ENCODE measurements at regions not wholly inside any gene's neighbourhood (a gene's known extent, or its start where the extent isn't known, plus 50 kb on each side); places are given as distances from the start of the nearest gene placed in this dataset.

DNA sequence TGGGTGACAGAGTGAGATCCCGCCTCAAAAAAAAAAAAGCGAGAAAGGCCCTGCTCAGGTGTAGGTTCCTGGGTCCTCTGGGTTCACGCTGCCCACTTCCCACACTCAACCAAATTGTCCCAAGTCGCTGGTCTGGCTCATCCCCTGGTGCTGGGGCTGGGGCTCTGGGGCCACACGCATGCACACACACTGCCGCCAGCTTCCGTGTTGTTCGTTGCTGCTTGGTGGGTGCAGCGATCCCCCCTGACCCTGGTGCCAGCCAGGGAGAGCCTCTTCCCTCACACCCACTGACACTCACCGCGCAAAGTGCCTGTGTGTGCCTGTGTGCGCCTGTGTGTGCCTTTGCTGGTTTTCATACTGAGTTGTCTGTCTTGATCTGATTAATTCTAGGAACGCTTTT lies 124.1 kb upstream of the NKX1-1 start:
- Histone ChIP-seq H2AFZ (ENCODE audit: low read depth, low read length) (no peak overlapping the region), H3K4me1 (ENCODE audit: control insufficient read depth, extremely low read depth, insufficient read depth, low read length) (no peaks in the 10 kb centered on the region), H3K27me3 (ENCODE audit: control insufficient read depth in 2 of 2, insufficient read depth in 2 of 2, low read length in 2 of 2) (peaks cover 0 to 5% of the 10 kb centered on the region in 2 experiments), H3K9me1 (replicated peaks; ENCODE audit: control insufficient read depth, extremely low read depth, insufficient read depth, low read length) (no peaks in the 10 kb centered on the region), H3K4me2 (ENCODE audit: insufficient read depth, low read length) (no peak overlapping the region), H3K27ac (ENCODE audit: insufficient read depth, low read depth, low read length) (no peak overlapping the region), H3K36me3 (ENCODE audit: control insufficient read depth in 2 of 2, extremely low read depth in 1 of 2, insufficient read depth in 2 of 2, low read length in 2 of 2) (no peaks in the 10 kb centered on the region), H3K9me3 (replicated peaks; ENCODE audit: control insufficient read depth, insufficient read depth, low read length) (no peaks in the 10 kb centered on the region), H4K20me1 (replicated peaks; ENCODE audit: control insufficient read depth, extremely low read depth, insufficient read depth, low read length) (no peaks in the 10 kb centered on the region), H3K4me3 (replicated peaks in 1 of 3; ENCODE audit: insufficient read depth in 1 of 3, low read depth in 1 of 3, low read length in 3 of 3) (no peak overlapping the region), H3K9ac (replicated peaks; ENCODE audit: extremely low read depth, insufficient read depth, low read length) (no peak overlapping the region), H3K79me2 (ENCODE audit: control insufficient read depth, insufficient read depth, low read length) (no peaks in the 10 kb centered on the region)
- no TSS peak for BruUV-seq (replicated peaks)
- FAIRE-seq (no peak), DNase-seq (ENCODE audit: low read depth, low spot score) (no peak)
- TF ChIP-seq JUN (IDR thresholded peaks at IDR 0.05; ENCODE audit: borderline replicate concordance, insufficient read depth, insufficient read length, low read depth) (no peak), MYC (IDR thresholded peaks at IDR 0.05; ENCODE audit: low read depth, low read length) (no peak), GATA2 (IDR thresholded peaks at IDR 0.05; ENCODE audit: insufficient read depth, insufficient read length, low read depth, low read length) (no peak), POLR2AphosphoS5 (IDR thresholded peaks at IDR 0.05; ENCODE audit: insufficient read depth, low read depth, low read length) (no peak), POLR2A (IDR thresholded peaks at IDR 0.05; ENCODE audit: low read depth, low read length) (no peak), FOS (IDR thresholded peaks at IDR 0.05; ENCODE audit: borderline replicate concordance, insufficient read depth, low read length) (no peak), EZH2 (IDR thresholded peaks at IDR 0.05; ENCODE audit: borderline replicate concordance, low read depth, low read length, severe bottlenecking) (no peak)
- TF ChIP-seq, protein P1, sequence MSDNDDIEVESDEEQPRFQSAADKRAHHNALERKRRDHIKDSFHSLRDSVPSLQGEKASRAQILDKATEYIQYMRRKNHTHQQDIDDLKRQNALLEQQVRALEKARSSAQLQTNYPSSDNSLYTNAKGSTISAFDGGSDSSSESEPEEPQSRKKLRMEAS (IDR thresholded peaks at IDR 0.05; ENCODE audit: insufficient read depth, insufficient read length), result no peak
- TF ChIP-seq, protein P2, sequence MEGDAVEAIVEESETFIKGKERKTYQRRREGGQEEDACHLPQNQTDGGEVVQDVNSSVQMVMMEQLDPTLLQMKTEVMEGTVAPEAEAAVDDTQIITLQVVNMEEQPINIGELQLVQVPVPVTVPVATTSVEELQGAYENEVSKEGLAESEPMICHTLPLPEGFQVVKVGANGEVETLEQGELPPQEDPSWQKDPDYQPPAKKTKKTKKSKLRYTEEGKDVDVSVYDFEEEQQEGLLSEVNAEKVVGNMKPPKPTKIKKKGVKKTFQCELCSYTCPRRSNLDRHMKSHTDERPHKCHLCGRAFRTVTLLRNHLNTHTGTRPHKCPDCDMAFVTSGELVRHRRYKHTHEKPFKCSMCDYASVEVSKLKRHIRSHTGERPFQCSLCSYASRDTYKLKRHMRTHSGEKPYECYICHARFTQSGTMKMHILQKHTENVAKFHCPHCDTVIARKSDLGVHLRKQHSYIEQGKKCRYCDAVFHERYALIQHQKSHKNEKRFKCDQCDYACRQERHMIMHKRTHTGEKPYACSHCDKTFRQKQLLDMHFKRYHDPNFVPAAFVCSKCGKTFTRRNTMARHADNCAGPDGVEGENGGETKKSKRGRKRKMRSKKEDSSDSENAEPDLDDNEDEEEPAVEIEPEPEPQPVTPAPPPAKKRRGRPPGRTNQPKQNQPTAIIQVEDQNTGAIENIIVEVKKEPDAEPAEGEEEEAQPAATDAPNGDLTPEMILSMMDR (IDR thresholded peaks at IDR 0.05; ENCODE audit: extremely low read depth in 1 of 2, insufficient read depth in 1 of 2, low read depth in 1 of 2, low read length in 2 of 2), result no peak
- CTCF ChIA-PET, result interaction anchor here (2.9 kb wide), 1 partner anchor 17 kb away, joined by 11 read pairs; no protein-coding TSS in a partner anchor
- dilution Hi-C loops (cut with MboI; ENCODE audit: extremely low pct_ligation_motif_present, low sequenced_read_pairs), result no loop called here
- POLR2A ChIA-PET, result no interaction called here
- intact Hi-C loops (cut with micrococcal nuclease), result no loop called here

Measured in endothelial cell of umbilical vein (primary cell).